Heart left ventricle (tissue), 16 donors: ENCODE measurements at regions not wholly inside any gene's neighbourhood (a gene's known extent, or its start where the extent isn't known, plus 50 kb on each side); places are given as distances from the start of the nearest gene placed in this dataset.

Experiments
- ATAC-seq, 4 donors: fragments of 200-7000 bp; cut with Tn5 transposase; one replicate each; pipeline ENCODE4 v1.9.1; 2020 to 2022; ENCODE audit warnings: moderate library complexity in 4 of 4, mild to moderate bottlenecking in 3 of 4, moderate number of reproducible peaks in 1 of 4
- DNase-seq, 5 donors: peaks; one replicate each; pipeline ENCODE4 v3.0.0-alpha.2; 2020
- H3K27ac ChIP-seq, 12 donors: fragments of 200-600 bp; sonication (generic) in 4 of 12; one replicate each; pipeline versions ENCODE4 v1.5.0 to v1.8.0; 2016 to 2022; ENCODE audit warnings: mild to moderate bottlenecking in 2 of 12
- H3K27me3 ChIP-seq, 9 donors: fragments of 200-600 bp; sonication (generic) in 2 of 9; one replicate each; pipeline versions ENCODE4 v1.5.1 to v1.8.0; 2016 to 2022; ENCODE audit warnings: mild to moderate bottlenecking in 3 of 9
- H3K36me3 ChIP-seq, 9 donors: fragments of 200-600 bp; sonication (generic) in 2 of 9; one replicate each; pipeline versions ENCODE4 v1.5.0 to v1.8.0; 2018 to 2022; ENCODE audit warnings: mild to moderate bottlenecking in 2 of 9
- H3K4me1 ChIP-seq, 12 donors: fragments of 200-600 bp; sonication (generic) in 4 of 12; one replicate each; pipeline versions ENCODE4 v1.5.0 to v1.8.0; 2016 to 2022; ENCODE audit warnings: mild to moderate bottlenecking in 3 of 12
- H3K4me3 ChIP-seq, 12 donors: fragments of 200-600 bp; sonication (generic) in 4 of 12; one replicate each; pipeline versions ENCODE4 v1.5.0 to v1.8.0; 2017 to 2022; ENCODE audit warnings: mild to moderate bottlenecking in 9 of 12, moderate library complexity in 4 of 12
- H3K9me3 ChIP-seq, 12 donors: fragments of 200-600 bp; sonication (generic) in 4 of 12; one replicate each; pipeline versions ENCODE4 v1.5.0 to v1.8.0; 2016 to 2022; ENCODE audit warnings: mild to moderate bottlenecking in 1 of 12
- POLR2A ChIP-seq, 2 donors: fragments of 450-650 bp; IDR thresholded peaks; one replicate each; pipeline ENCODE4 v1.6.1; 2017; ENCODE audit warnings: antibody characterized with exemption in 2 of 2, mild to moderate bottlenecking in 2 of 2, moderate library complexity in 2 of 2
- WGBS, 4 donors: extraction: QIAGEN DNeasy Blood & Tissue Kit in 2 of 4; methylation state at CpG; one replicate each; pipeline versions ENCODE4 v1.1.5 to v1.1.7; 2013 to 2018; 5-methylcytosine and 5-hydroxymethylcytosine counted together
- intact Hi-C, 10 donors: fragments of 100-400 bp; cut with DNase I; formaldehyde crosslinking; loops; one replicate each; pipeline versions ENCODE4 v1.11.1 to v1.14.2; 2022
- TF ChIP-seq, protein P1 (sequence below), 12 donors: fragments of 200-600 bp; sonication (generic) in 4 of 12; IDR thresholded peaks; one replicate each; pipeline versions ENCODE4 v1.5.0 to v1.8.0; 2018 to 2022; ENCODE audit warnings: antibody characterized with exemption in 12 of 12, mild to moderate bottlenecking in 5 of 12
- donor health status: ischemic (EF 13 %, LVEDD 7.1; RV severe dilation, severe dysfunction).
- donor health status: healthy with polysubstance abuse.
- donor health status: DM: no; HTN: yes; CAD: no.
- donor health status: DM: no; HTN: no; CAD: no.
- donor health status: ischemic (EF 25% LVEDD 6.9; RV normal size, moderate dysfunction).
- donor health status: ischemic (EF 25% LVEDD 5.7; RV mildly dilated, moderate dysfunction).
- donor health status: healthy.
- donor health status: DM: yes; HTN: yes; CAD: no.
- donor health status: ischemic (EF 35%, LVEDD 5.7; RV mildly dilated, moderate dysfunction).
- donor health status: nonischemic (EF 11% LVEDD 7.7; RV severe dilation, severe dysfunction).
- donor health status: DM: yes; HTN: yes; CAD: no.
- donor health status: PGD.
- donor health status: ischemic (EF 29% LVEDD 5.4; RV normal size, mild dysfunction).
- donor health status: nonischemic (EF 23%, LVEDD 6.1; RV moderate dilation, normal function).

DNA sequence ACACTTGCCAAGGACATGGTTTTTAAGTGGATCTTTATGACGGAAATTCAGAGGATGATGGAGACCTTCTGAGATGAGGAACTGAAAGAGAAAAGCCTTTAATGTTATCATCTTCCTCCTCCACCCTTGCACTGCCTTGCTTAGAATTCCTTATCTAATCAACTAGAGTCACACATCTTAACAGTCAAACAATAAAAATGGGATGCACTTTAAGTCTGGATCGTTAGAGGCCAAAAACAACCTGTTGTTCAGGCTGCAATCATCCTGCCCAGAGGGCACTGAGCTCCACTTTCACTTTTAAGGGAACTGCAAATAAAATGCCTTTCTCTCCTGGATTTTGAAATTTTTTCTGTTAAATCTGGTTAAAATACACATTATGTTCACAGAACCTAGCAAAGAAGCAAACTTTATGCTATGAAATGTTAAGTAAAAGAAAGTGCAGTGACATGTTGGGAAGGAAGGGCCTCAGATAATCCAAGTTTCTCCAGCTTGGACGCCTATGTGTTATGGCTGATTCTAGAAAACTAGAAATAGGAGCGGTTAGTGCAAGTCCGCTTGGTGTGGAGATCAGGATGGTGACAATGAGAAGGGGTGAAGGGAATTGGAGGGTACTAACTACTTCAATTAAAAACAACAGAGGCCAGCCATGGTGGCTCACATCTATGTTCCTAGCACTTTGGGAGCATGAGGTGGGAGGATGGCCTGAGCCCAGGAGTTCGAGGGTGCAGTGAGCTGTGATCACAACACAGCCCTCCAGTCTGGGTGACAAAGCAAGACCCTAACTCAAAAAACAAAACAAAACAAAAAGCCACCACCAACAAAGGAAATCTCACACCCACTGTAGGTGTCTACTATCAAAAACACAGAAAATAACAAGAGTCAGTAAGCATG lies 66.4 kb upstream of the KIF13A start:
- Histone ChIP-seq H3K27ac (no peak overlapping the region), H3K4me3 (no peak overlapping the region), H3K9me3 (no peaks in the 10 kb centered on the region), H3K4me1 (peaks cover 0 to 5% (median 0%) of the 10 kb centered on the region in 12 donors), H3K36me3 (no peaks in the 10 kb centered on the region), H3K27me3 (no peaks in the 10 kb centered on the region)
- intact Hi-C loops = no loop called here
- ATAC-seq (no peak), DNase-seq (no peak)
- TF ChIP-seq POLR2A (IDR thresholded peaks at IDR 0.05) = no peak
- TF ChIP-seq, protein P1, sequence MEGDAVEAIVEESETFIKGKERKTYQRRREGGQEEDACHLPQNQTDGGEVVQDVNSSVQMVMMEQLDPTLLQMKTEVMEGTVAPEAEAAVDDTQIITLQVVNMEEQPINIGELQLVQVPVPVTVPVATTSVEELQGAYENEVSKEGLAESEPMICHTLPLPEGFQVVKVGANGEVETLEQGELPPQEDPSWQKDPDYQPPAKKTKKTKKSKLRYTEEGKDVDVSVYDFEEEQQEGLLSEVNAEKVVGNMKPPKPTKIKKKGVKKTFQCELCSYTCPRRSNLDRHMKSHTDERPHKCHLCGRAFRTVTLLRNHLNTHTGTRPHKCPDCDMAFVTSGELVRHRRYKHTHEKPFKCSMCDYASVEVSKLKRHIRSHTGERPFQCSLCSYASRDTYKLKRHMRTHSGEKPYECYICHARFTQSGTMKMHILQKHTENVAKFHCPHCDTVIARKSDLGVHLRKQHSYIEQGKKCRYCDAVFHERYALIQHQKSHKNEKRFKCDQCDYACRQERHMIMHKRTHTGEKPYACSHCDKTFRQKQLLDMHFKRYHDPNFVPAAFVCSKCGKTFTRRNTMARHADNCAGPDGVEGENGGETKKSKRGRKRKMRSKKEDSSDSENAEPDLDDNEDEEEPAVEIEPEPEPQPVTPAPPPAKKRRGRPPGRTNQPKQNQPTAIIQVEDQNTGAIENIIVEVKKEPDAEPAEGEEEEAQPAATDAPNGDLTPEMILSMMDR (IDR thresholded peaks at IDR 0.05) = no peak
- WGBS, 4 donors = 74 to 79% (median 77%) methylated on average over 6 of the region's 6 CpGs

DNA sequence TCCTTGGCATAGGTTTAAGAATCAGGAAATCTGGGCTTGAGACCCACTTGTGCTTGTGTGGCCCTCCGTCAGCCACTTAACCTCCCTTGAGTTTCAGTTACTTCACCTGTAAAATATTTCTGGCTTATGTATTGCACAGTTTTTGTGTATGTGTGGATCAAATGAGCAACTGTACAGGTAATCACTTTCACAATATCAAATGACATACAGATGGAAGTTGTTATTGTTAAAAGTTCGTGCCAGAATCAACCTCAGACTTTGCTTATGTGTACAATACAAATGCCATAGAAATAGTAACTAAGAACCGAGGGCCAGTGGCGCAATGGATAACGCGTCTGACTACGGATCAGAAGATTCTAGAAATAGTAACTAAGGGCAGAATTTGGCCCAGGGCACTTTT lies 65.6 kb upstream of the KIF13A start:
- intact Hi-C loops = no loop called here
- no peaks in the 10 kb centered on the region for H3K9me3 ChIP-seq
- H3K27ac ChIP-seq = no peak overlapping the region
- no peaks in the 10 kb centered on the region for H3K36me3 ChIP-seq
- ATAC-seq (no peak), DNase-seq (no peak)
- H3K4me3 ChIP-seq = no peak overlapping the region
- TF ChIP-seq, protein P1 (IDR thresholded peaks at IDR 0.05) = no peak
- no peak for TF ChIP-seq POLR2A (IDR thresholded peaks at IDR 0.05)
- WGBS, 4 donors = 75 to 81% (median 79%) methylated on average over 7 of the region's 7 CpGs
- peaks cover 0 to 5% (median 0%) of the 10 kb centered on the region in 12 donors for H3K4me1 ChIP-seq
- H3K27me3 ChIP-seq = no peaks in the 10 kb centered on the region

DNA sequence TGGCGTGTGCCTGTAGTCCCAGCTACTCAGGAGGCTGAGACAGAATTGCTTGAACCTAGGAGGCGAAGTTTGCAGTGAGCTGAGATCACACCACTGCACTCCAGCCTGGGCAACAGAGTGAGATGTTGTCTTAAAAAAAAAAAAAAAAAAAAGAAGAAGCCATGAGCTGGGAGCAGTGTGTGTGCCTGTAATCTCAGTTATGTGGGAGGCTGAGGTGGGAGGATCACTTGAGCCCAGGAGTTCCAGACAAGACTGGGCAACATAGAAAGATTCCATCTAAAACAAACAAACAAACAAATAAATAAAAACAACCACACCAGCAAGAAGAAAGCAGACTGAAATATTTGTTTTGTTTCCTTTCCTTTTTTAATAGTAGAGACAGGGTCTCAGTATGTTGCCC lies 62.2 kb upstream of the KIF13A start:
- WGBS, 4 donors = 95 to 98% (median 96%) methylated on average over 2 of the region's 2 CpGs

DNA sequence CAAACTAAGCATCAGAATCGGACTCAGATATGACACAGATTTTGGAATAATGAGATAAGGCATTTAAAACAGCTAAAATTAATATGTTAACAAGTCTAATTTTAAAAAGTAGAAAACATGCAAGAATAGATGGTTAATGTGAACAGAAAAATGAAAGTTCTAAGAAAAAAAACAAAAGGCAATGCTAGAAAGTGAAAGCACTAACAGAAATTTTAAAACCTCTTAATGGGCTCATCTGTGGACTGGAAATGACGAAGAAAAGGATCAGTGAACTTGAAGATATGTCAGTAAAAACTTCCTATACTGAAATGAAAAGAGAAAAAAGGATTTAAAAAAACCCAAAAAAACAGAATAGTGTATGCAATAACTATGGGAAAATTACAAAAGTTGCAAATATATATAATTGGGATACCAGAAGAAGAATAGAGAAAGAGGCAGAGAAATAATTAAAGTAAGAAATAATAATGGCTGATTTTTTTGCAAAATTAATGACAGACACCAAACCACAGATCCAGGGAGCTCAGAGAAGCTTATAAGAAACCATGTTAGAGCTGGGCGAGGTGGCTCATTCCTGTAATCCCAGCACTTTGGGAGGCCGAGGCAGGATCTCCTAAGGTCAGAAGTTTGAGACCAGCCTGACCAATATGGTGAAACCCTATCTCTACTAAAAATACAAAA lies 61.7 kb upstream of the KIF13A start:
- Histone ChIP-seq H3K4me3 (no peak overlapping the region), H3K27me3 (no peaks in the 10 kb centered on the region), H3K36me3 (no peaks in the 10 kb centered on the region), H3K27ac (no peak overlapping the region), H3K4me1 (peaks cover 0 to 9% (median 0%) of the 10 kb centered on the region in 12 donors), H3K9me3 (no peaks in the 10 kb centered on the region)
- intact Hi-C loops = no loop called here
- TF ChIP-seq, protein P1 (IDR thresholded peaks at IDR 0.05) = no peak
- no peak for TF ChIP-seq POLR2A (IDR thresholded peaks at IDR 0.05)
- ATAC-seq (no peak), DNase-seq (no peak)
- 82 to 94% (median 88%) methylated on average over 4 of the region's 4 CpGs for WGBS, 4 donors

More for the DNA sequence above, 62.2 kb upstream of the KIF13A start:
- ATAC-seq = no peak
- Histone ChIP-seq H3K27ac (no peak overlapping the region), H3K36me3 (no peaks in the 10 kb centered on the region), H3K4me3 (no peak overlapping the region), H3K27me3 (no peaks in the 10 kb centered on the region), H3K9me3 (no peaks in the 10 kb centered on the region), H3K4me1 (peaks cover 0 to 7% (median 0%) of the 10 kb centered on the region in 12 donors)
- intact Hi-C loops = no loop called here
- no peak for DNase-seq
- TF ChIP-seq, protein P1 (IDR thresholded peaks at IDR 0.05) = no peak
